Osteocyte (in vitro differentiated cells): ENCODE measurements at regions not wholly inside any gene's neighbourhood (a gene's known extent, or its start where the extent isn't known, plus 50 kb on each side); places are given as distances from the start of the nearest gene placed in this dataset.
"Not testable (repeated sequence)": the region's sequence is repeated elsewhere in the genome, so short reads cannot be mapped to it uniquely, and the experiment has no call there.

Experiments
- DNase-seq: peaks from one replicate; pipeline ENCODE4 v3.0.0; 2021; ENCODE audit warnings: mixed read lengths; ENCODE audit not compliant: unreplicated experiment; ENCODE audit errors: extremely low spot score
- H3K27ac Mint-ChIP-seq: one replicate; pipeline ENCODE4 v1.8.0; 2021; ENCODE audit warnings: mild to moderate bottlenecking, mixed read lengths; ENCODE audit not compliant: unreplicated experiment
- H3K27me3 Mint-ChIP-seq: one replicate; pipeline ENCODE4 v1.8.0; 2021; ENCODE audit warnings: mixed read lengths; ENCODE audit not compliant: unreplicated experiment
- H3K36me3 Mint-ChIP-seq: one replicate; pipeline ENCODE4 v1.8.0; 2021; ENCODE audit warnings: mixed read lengths; ENCODE audit not compliant: unreplicated experiment
- H3K4me1 Mint-ChIP-seq: one replicate; pipeline ENCODE4 v1.8.0; 2021; ENCODE audit warnings: mixed read lengths; ENCODE audit not compliant: unreplicated experiment
- H3K4me3 Mint-ChIP-seq: one replicate; pipeline ENCODE4 v1.8.0; 2021; ENCODE audit warnings: mild to moderate bottlenecking, moderate library complexity, mixed read lengths; ENCODE audit not compliant: unreplicated experiment
- H3K9me3 Mint-ChIP-seq: one replicate; pipeline ENCODE4 v1.8.0; 2021; ENCODE audit warnings: mixed read lengths; ENCODE audit not compliant: unreplicated experiment
- TF ChIP-seq, protein P1 (sequence below): fragments of 200-600 bp; sonication (generic); IDR thresholded peaks from 2 replicates; pipeline ENCODE4 v1.5.0; 2021; ENCODE audit warnings: antibody characterized with exemption, mild to moderate bottlenecking, moderate library complexity

- Mint-ChIP-seq H3K27ac (no peak overlapping the region), H3K36me3 (no peaks in the 10 kb centered on the region), H3K4me1 (peaks cover 1% of the 10 kb centered on the region), H3K9me3 (no peaks in the 10 kb centered on the region), H3K4me3 (no peak overlapping the region), H3K27me3 (peaks cover 10% of the 10 kb centered on the region)
- no peak for DNase-seq
- TF ChIP-seq, protein P1, sequence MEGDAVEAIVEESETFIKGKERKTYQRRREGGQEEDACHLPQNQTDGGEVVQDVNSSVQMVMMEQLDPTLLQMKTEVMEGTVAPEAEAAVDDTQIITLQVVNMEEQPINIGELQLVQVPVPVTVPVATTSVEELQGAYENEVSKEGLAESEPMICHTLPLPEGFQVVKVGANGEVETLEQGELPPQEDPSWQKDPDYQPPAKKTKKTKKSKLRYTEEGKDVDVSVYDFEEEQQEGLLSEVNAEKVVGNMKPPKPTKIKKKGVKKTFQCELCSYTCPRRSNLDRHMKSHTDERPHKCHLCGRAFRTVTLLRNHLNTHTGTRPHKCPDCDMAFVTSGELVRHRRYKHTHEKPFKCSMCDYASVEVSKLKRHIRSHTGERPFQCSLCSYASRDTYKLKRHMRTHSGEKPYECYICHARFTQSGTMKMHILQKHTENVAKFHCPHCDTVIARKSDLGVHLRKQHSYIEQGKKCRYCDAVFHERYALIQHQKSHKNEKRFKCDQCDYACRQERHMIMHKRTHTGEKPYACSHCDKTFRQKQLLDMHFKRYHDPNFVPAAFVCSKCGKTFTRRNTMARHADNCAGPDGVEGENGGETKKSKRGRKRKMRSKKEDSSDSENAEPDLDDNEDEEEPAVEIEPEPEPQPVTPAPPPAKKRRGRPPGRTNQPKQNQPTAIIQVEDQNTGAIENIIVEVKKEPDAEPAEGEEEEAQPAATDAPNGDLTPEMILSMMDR, result no peak
Observed at GRCh38 chr10:28471652-28472050, 61.3 kb upstream of the WAC start.

GRCh38 chr10:28478646-28479045, 54.3 kb upstream of the WAC start:
- no peaks in the 10 kb centered on the region for H3K36me3 Mint-ChIP-seq
- TF ChIP-seq, protein P1, result no peak
- no peaks in the 10 kb centered on the region for H3K9me3 Mint-ChIP-seq
- H3K4me1 Mint-ChIP-seq, result peaks cover 6% of the 10 kb centered on the region
- H3K27me3 Mint-ChIP-seq, result peaks cover 22% of the 10 kb centered on the region
- no peak for DNase-seq
- H3K27ac Mint-ChIP-seq, result no peak overlapping the region
- H3K4me3 Mint-ChIP-seq, result no peak overlapping the region

DNA sequence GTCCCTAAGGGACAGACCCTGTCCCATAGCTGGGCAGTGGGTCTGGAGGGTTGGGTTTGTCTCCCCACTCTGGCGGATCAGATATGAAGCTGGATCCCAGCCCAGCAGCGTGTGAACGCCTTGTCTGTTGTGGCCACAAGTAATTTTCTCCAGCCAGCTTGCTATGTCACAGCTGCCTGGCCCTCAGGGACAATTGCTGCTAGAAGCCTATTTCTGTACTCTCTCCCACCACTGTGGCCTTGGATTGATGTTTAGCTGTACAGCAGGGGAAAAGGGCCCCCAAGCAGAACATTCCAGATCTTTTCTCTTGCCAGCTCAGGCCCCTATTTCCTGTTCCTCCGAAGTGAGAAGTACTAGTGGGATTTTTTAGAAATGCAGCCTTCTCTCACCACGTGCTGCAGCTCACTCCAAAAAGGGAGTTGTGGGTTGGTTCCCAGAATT, 53.5 kb upstream of the WAC start:
- no peak for DNase-seq
- no peaks in the 10 kb centered on the region for H3K9me3 Mint-ChIP-seq
- peaks cover 6% of the 10 kb centered on the region for H3K4me1 Mint-ChIP-seq
- H3K27me3 Mint-ChIP-seq, result peaks cover 24% of the 10 kb centered on the region
- TF ChIP-seq, protein P1, result no peak
- no peak overlapping the region for H3K27ac Mint-ChIP-seq
- H3K4me3 Mint-ChIP-seq, result no peak overlapping the region
- H3K36me3 Mint-ChIP-seq, result no peaks in the 10 kb centered on the region

DNA sequence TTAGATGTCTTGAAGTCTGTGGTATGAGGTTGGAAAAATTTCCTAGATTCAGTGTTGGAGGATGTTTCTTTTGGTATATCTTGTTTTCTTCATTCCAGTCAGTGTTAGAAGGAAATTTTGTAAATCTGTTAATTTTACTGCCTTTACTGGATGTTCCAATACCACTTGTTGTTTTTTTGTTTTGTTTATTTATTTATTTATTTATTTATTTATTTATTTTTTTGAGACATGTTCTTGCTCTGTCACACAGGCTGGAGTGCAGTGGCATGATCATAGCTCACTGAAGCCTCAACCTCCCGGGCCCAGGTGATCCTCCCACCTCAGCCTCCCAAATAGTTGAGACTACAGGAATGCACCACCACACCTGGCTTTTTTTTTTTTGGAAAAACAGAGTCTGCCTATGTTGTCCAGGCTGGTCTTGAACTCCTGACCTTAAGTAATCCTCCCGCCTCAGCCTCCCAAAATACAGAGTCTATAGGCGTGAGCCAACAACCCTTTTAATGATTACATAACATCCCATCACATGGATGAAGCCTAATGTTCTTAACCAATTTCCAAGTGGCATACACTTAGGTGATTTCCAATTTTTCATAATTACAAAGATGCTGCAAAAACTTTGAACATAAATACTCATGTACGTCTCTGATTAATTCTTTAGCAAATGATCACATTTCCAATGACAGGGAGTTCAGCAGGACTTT, 52.8 kb upstream of the WAC start:
- Mint-ChIP-seq H3K4me3 (no peak overlapping the region), H3K9me3 (no peaks in the 10 kb centered on the region), H3K36me3 (no peaks in the 10 kb centered on the region), H3K27ac (no peak overlapping the region), H3K27me3 (peaks cover 27% of the 10 kb centered on the region), H3K4me1 (peaks cover 6% of the 10 kb centered on the region)
- no peak for DNase-seq
- TF ChIP-seq, protein P1, result no peak

- no peaks in the 10 kb centered on the region for H3K36me3 Mint-ChIP-seq
- H3K27ac Mint-ChIP-seq, result no peak overlapping the region
- no peak for DNase-seq
- peaks cover 6% of the 10 kb centered on the region for H3K4me1 Mint-ChIP-seq
- no peak overlapping the region for H3K4me3 Mint-ChIP-seq
- TF ChIP-seq, protein P1, result no peak
- peaks cover 27% of the 10 kb centered on the region for H3K27me3 Mint-ChIP-seq
- H3K9me3 Mint-ChIP-seq, result no peaks in the 10 kb centered on the region
Observed at GRCh38 chr10:28480628-28480965, 52.3 kb upstream of the WAC start.

GRCh38 chr10:28481346-28481745, 51.6 kb upstream of the WAC start:
- not testable (repeated sequence) for H3K9me3 Mint-ChIP-seq, H3K4me1 Mint-ChIP-seq, H3K4me3 Mint-ChIP-seq, H3K36me3 Mint-ChIP-seq, H3K27ac Mint-ChIP-seq, DNase-seq
- H3K27me3 Mint-ChIP-seq, result peaks cover 21% of the 10 kb centered on the region
